B cell (primary cell): ENCODE measurements at regions not wholly inside any gene's neighbourhood (a gene's known extent, or its start where the extent isn't known, plus 50 kb on each side); places are given as distances from the start of the nearest gene placed in this dataset.

ENCODE experiments used
- CTCF ChIP-seq: fragments of 200-600 bp; IDR thresholded peaks from one replicate; pipeline ENCODE4 v1.8.0; 2022; ENCODE audit warnings: antibody characterized with exemption, mild to moderate bottlenecking
- EZH2 ChIP-seq: IDR thresholded peaks from 2 replicates; pipeline ENCODE4 v1.6.1; 2012; ENCODE audit warnings: borderline replicate concordance, low read depth, mild to moderate bottlenecking, moderate library complexity, low read length; ENCODE audit not compliant: insufficient read depth, poor library complexity, severe bottlenecking

GRCh38 chr13:53158201-53158600 is 129.6 kb downstream of the OLFM4 start:
- TF ChIP-seq CTCF (no peak), EZH2 (no peak)
